ENCODE measurements at regions not wholly inside any gene's neighbourhood (a gene's known extent, or its start where the extent isn't known, plus 50 kb on each side); places are given as distances from the start of the nearest gene placed in this dataset.

- H3K23ac ChIP-seq (ENCODE audit: insufficient read length, low read depth, low read length), result no peak overlapping the region
- H3K9ac ChIP-seq (ENCODE audit: extremely low read depth, insufficient read length, low read length), result no peak overlapping the region
- no peak for DNase-seq
- H3K79me1 ChIP-seq (ENCODE audit: insufficient read depth, low read depth, low read length, poor library complexity, severe bottlenecking), result no peaks in the 10 kb centered on the region
- no peaks in the 10 kb centered on the region for H3K27me3 Mint-ChIP-seq (ENCODE audit: low read depth)
- no peaks in the 10 kb centered on the region for H4K20me1 ChIP-seq (ENCODE audit: control insufficient read depth, insufficient read depth, insufficient read length)
- no peak overlapping the region for H2AK5ac ChIP-seq (ENCODE audit: insufficient read length, low read length)
- H3K4ac ChIP-seq (ENCODE audit: low read depth, low read length), result no peak overlapping the region
- H4K8ac ChIP-seq (replicated peaks; ENCODE audit: insufficient read length, low read depth, low read length), result no peak overlapping the region
- H2AFZ ChIP-seq (ENCODE audit: low read length), result no peak overlapping the region
- no peak overlapping the region for H3K4me3 Mint-ChIP-seq
- no peaks in the 10 kb centered on the region for H3K9me3 ChIP-seq (ENCODE audit: control insufficient read depth, low read depth, low read length)
- H3K36me3 Mint-ChIP-seq (ENCODE audit: insufficient read depth in 1 of 3, low read depth in 3 of 3), result peaks cover 0 to 3% (median 2%) of the 10 kb centered on the region in 3 experiments; a peak in 1 of 7 replicates
- no peak overlapping the region for H2BK12ac ChIP-seq (ENCODE audit: insufficient read length, low read depth, low read length)
- H3K18ac ChIP-seq (ENCODE audit: insufficient read length, low read depth, low read length), result no peak overlapping the region
- no peak overlapping the region for H2BK15ac ChIP-seq (ENCODE audit: low read depth, low read length)
- H3K79me2 ChIP-seq (ENCODE audit: insufficient read depth, low read length), result no peaks in the 10 kb centered on the region
- TF ChIP-seq CTCF (conservative IDR thresholded peaks at IDR 0.05), result no peak
- no peak overlapping the region for H2BK120ac ChIP-seq (ENCODE audit: low read depth, low read length, poor library complexity, severe bottlenecking)
- no peak overlapping the region for H3K14ac ChIP-seq (ENCODE audit: insufficient read depth, low read length)
- no peaks in the 10 kb centered on the region for H3K23me2 ChIP-seq (ENCODE audit: insufficient read length, low read depth, low read length, poor library complexity, severe bottlenecking)
- no peak overlapping the region for H2BK5ac ChIP-seq (ENCODE audit: insufficient read length, low read length)
- no peak overlapping the region for H3K27ac Mint-ChIP-seq
- no peak overlapping the region for H3K27ac ChIP-seq (ENCODE audit: insufficient read length, low read depth, low read length)
- no peak overlapping the region for H2BK20ac ChIP-seq (ENCODE audit: low read depth, low read length, poor library complexity, severe bottlenecking)
- no peak overlapping the region for H4K91ac ChIP-seq (ENCODE audit: insufficient read length, low read depth, low read length)
- H3K27me3 ChIP-seq (ENCODE audit: insufficient read depth, low read length), result no peaks in the 10 kb centered on the region
- H3K4me1 Mint-ChIP-seq, result peaks cover 6 to 7% of the 10 kb centered on the region in 2 experiments
- no peak overlapping the region for H3T11ph ChIP-seq (ENCODE audit: low read length)
- H3K56ac ChIP-seq (ENCODE audit: insufficient read length, low read depth, low read length), result no peak overlapping the region
- no peaks in the 10 kb centered on the region for H3K4me1 ChIP-seq (ENCODE audit: insufficient read depth, low read length)
- H4K5ac ChIP-seq (ENCODE audit: insufficient read length, low read depth, low read length), result no peak overlapping the region
- no CpG with 5 or more reads among the region's 10 CpGs for WGBS (ENCODE audit: extremely low coverage, insufficient read length, low lambda C conversion rate)
- H3K9me3 Mint-ChIP-seq, result peaks cover 6 to 7% of the 10 kb centered on the region in 2 experiments; a peak in 2 of 5 replicates
- no peak overlapping the region for H3K4me2 ChIP-seq (ENCODE audit: insufficient read depth, insufficient read length, low read length)
Measured at GRCh38 chr10:2445370-2445769, 622.0 kb upstream of the PFKP start.
